Right lobe of liver (tissue), 4 donors: ENCODE measurements at regions not wholly inside any gene's neighbourhood (a gene's known extent, or its start where the extent isn't known, plus 50 kb on each side); places are given as distances from the start of the nearest gene placed in this dataset.

Experiments
- POLR2A ChIP-seq: fragments of 450-650 bp; IDR thresholded peaks from one replicate; pipeline ENCODE4 v1.6.1; 2017; ENCODE audit warnings: antibody characterized with exemption, mild to moderate bottlenecking
- TF ChIP-seq, protein P1 (sequence below), 4 donors: fragments of 200-600 bp in 3 of 4; fragments of 450-650 bp in 1 of 4; IDR thresholded peaks; one replicate each; pipeline versions ENCODE4 v1.5.1 to v1.8.0; 2016 to 2022; ENCODE audit warnings: antibody characterized with exemption in 4 of 4, mild to moderate bottlenecking in 2 of 4
- donor health status: DM: no; HTN: no; CAD: no.
- donor health status: DM: no; HTN: no; CAD: no.
- donor health status: DM: no; HTN: yes; CAD: no.

GRCh38 chr5:107786424-107786823 is 115.7 kb upstream of the EFNA5 start:
- TF ChIP-seq, protein P1, sequence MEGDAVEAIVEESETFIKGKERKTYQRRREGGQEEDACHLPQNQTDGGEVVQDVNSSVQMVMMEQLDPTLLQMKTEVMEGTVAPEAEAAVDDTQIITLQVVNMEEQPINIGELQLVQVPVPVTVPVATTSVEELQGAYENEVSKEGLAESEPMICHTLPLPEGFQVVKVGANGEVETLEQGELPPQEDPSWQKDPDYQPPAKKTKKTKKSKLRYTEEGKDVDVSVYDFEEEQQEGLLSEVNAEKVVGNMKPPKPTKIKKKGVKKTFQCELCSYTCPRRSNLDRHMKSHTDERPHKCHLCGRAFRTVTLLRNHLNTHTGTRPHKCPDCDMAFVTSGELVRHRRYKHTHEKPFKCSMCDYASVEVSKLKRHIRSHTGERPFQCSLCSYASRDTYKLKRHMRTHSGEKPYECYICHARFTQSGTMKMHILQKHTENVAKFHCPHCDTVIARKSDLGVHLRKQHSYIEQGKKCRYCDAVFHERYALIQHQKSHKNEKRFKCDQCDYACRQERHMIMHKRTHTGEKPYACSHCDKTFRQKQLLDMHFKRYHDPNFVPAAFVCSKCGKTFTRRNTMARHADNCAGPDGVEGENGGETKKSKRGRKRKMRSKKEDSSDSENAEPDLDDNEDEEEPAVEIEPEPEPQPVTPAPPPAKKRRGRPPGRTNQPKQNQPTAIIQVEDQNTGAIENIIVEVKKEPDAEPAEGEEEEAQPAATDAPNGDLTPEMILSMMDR (IDR thresholded peaks at IDR 0.05): no peak
- no peak for TF ChIP-seq POLR2A
